Neuronal stem cell (in vitro differentiated cells): ENCODE measurements at regions not wholly inside any gene's neighbourhood (a gene's known extent, or its start where the extent isn't known, plus 50 kb on each side); places are given as distances from the start of the nearest gene placed in this dataset.

Source experiments
- DNase-seq: peaks from one replicate; pipeline ENCODE4 v3.0.0-alpha.2; 2013; ENCODE audit warnings: low spot score
- H2AFZ ChIP-seq: one replicate; pipeline ENCODE4 v1.6.1; 2013; ENCODE audit warnings: mild to moderate bottlenecking, low read length, inconsistent platforms
- H2AK5ac ChIP-seq: 2 replicates; pipeline ENCODE4 v1.6.1; 2013; ENCODE audit warnings: low read depth, mild to moderate bottlenecking, inconsistent platforms, low read length, moderate library complexity, mixed read lengths
- H2BK120ac ChIP-seq: 2 replicates; pipeline ENCODE4 v1.6.1; 2013; ENCODE audit warnings: low read depth, mild to moderate bottlenecking, inconsistent platforms, low read length, moderate library complexity, mixed read lengths
- H2BK12ac ChIP-seq: one replicate; pipeline ENCODE4 v1.6.1; 2013; ENCODE audit warnings: low read length, inconsistent platforms
- H2BK15ac ChIP-seq: 2 replicates; pipeline ENCODE4 v1.6.1; 2013; ENCODE audit warnings: mild to moderate bottlenecking, low read length, inconsistent platforms, mixed read lengths
- H2BK5ac ChIP-seq: one replicate; pipeline ENCODE4 v1.6.1; 2013; ENCODE audit warnings: inconsistent platforms, mild to moderate bottlenecking, low read length, moderate library complexity
- H3K14ac ChIP-seq: one replicate; pipeline ENCODE4 v1.6.1; 2013; ENCODE audit warnings: low read length, inconsistent platforms
- H3K18ac ChIP-seq: 2 replicates; pipeline ENCODE4 v1.6.1; 2013; ENCODE audit warnings: low read length, inconsistent platforms
- H3K23ac ChIP-seq: 2 replicates; pipeline ENCODE4 v1.6.1; 2013; ENCODE audit warnings: low read depth, mild to moderate bottlenecking, mixed read lengths, low read length, inconsistent platforms; ENCODE audit not compliant: poor library complexity
- H3K27ac ChIP-seq: replicated peaks from 3 replicates; pipeline ENCODE4 v1.5.1; 2013; ENCODE audit warnings: low read length, inconsistent platforms
- H3K27me3 ChIP-seq, 3 experiments: 2 replicates each; pipeline ENCODE4 v1.6.1; 2013; ENCODE audit warnings: low read length in 3 of 3, mild to moderate bottlenecking in 2 of 3, inconsistent platforms in 1 of 3, low read depth in 1 of 3, mixed read lengths in 1 of 3, moderate library complexity in 1 of 3; ENCODE audit not compliant: control insufficient read depth in 3 of 3, insufficient read depth in 3 of 3
- H3K36me3 ChIP-seq, 2 donors: replicated peaks in 1 of 2; 2 replicates each; pipeline ENCODE4 v1.6.1; 2013; ENCODE audit warnings: low read length in 2 of 2; ENCODE audit not compliant: control insufficient read depth in 2 of 2, insufficient read depth in 2 of 2
- H3K4ac ChIP-seq: 2 replicates; pipeline ENCODE4 v1.6.1; 2013; ENCODE audit warnings: inconsistent platforms, mild to moderate bottlenecking, low read length, moderate library complexity
- H3K4me1 ChIP-seq, 2 donors: 1 replicate in 1 of 2; 2 replicates in 1 of 2; pipeline ENCODE4 v1.6.1; 2013; ENCODE audit warnings: low read length in 2 of 2, low read depth in 1 of 2; ENCODE audit not compliant: control insufficient read depth in 2 of 2, insufficient read depth in 1 of 2
- H3K4me2 ChIP-seq: one replicate; pipeline ENCODE4 v1.6.1; 2013; ENCODE audit warnings: mild to moderate bottlenecking, low read length, inconsistent platforms; ENCODE audit not compliant: insufficient read depth, poor library complexity, severe bottlenecking
- H3K4me3 ChIP-seq, 2 donors: 2 replicates each; pipeline ENCODE4 v1.5.1; 2013; ENCODE audit warnings: low read length in 2 of 2, mild to moderate bottlenecking in 2 of 2, inconsistent platforms in 1 of 2, moderate library complexity in 1 of 2
- H3K79me1 ChIP-seq: one replicate; pipeline ENCODE4 v1.6.1; 2013; ENCODE audit warnings: low read depth, mild to moderate bottlenecking, inconsistent platforms, low read length, moderate library complexity
- H3K9ac ChIP-seq: one replicate; pipeline ENCODE4 v1.6.1; 2013; ENCODE audit warnings: mild to moderate bottlenecking, low read depth, low read length, inconsistent platforms; ENCODE audit not compliant: poor library complexity
- H3K9me3 ChIP-seq, 2 donors: replicated peaks in 1 of 2; 2 replicates each; pipeline versions ENCODE3 to v1.6.1; 2013; ENCODE audit warnings: low read length in 2 of 2, mild to moderate bottlenecking in 2 of 2, inconsistent platforms in 1 of 2, low read depth in 1 of 2, mixed read lengths in 1 of 2, moderate library complexity in 1 of 2; ENCODE audit not compliant: control insufficient read depth in 2 of 2, insufficient read depth in 1 of 2
- H4K8ac ChIP-seq: one replicate; pipeline ENCODE4 v1.6.1; 2013; ENCODE audit warnings: low read depth, mild to moderate bottlenecking, inconsistent platforms, low read length, moderate library complexity
- H4K91ac ChIP-seq: one replicate; pipeline ENCODE4 v1.6.1; 2013; ENCODE audit warnings: low read length, low read depth, mild to moderate bottlenecking, inconsistent platforms; ENCODE audit not compliant: poor library complexity
- WGBS, 2 donors: extraction: QIAGEN DNeasy Blood & Tissue Kit; methylation state at CpG; one replicate each; pipeline ENCODE4 v1.1.7; 2013; ENCODE audit warnings: missing lambda C conversion rate in 2 of 2, mixed read lengths in 1 of 2; ENCODE audit not compliant: insufficient read length in 2 of 2, insufficient replicate concordance in 1 of 2; ENCODE audit errors: extremely low coverage in 2 of 2; 5-methylcytosine and 5-hydroxymethylcytosine counted together

DNA sequence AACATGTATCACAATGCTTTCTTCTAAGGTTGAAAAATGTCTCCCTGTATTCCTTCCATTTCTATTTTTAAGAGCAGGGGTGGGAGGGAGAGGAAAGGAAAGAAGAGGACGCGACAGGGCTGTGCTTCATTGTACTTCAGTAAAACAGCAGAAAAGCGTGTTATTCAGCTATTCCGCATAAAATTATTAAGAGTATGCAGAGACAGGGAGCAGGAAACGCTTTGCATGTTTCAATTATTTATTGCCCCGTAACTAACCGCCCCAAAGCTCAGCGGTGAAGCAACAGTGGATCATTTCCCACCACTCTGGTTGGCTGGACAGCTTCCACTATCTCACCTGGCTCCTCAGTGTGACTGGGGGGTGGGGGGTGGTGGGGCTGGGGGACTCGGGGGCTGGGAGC lies 188.9 kb downstream of the TTLL2 start:
- H4K91ac ChIP-seq, result no peak overlapping the region
- H2BK120ac ChIP-seq, result no peak overlapping the region
- H3K9ac ChIP-seq, result no peak overlapping the region
- H2BK12ac ChIP-seq, result no peak overlapping the region
- H3K4ac ChIP-seq, result no peak overlapping the region
- H2AK5ac ChIP-seq, result no peak overlapping the region
- no peaks in the 10 kb centered on the region for H3K27me3 ChIP-seq
- H3K4me2 ChIP-seq, result no peak overlapping the region
- H3K79me1 ChIP-seq, result no peaks in the 10 kb centered on the region
- no peak overlapping the region for H3K4me3 ChIP-seq
- H2AFZ ChIP-seq, result no peak overlapping the region
- H3K9me3 ChIP-seq, result peaks cover 0 to 3% of the 10 kb centered on the region in 2 donors
- no peak overlapping the region for H3K18ac ChIP-seq
- no CpG with 5 or more reads among the region's 9 CpGs for WGBS, 2 donors
- H2BK5ac ChIP-seq, result no peak overlapping the region
- no peak overlapping the region for H3K14ac ChIP-seq
- H3K27ac ChIP-seq, result no peak overlapping the region
- H2BK15ac ChIP-seq, result no peak overlapping the region
- H3K36me3 ChIP-seq, result peaks cover 0 to 2% of the 10 kb centered on the region in 2 donors
- H3K23ac ChIP-seq, result no peak overlapping the region
- no peak for DNase-seq
- H3K4me1 ChIP-seq, result peaks cover 1 to 7% of the 10 kb centered on the region in 2 donors
- no peak overlapping the region for H4K8ac ChIP-seq

DNA sequence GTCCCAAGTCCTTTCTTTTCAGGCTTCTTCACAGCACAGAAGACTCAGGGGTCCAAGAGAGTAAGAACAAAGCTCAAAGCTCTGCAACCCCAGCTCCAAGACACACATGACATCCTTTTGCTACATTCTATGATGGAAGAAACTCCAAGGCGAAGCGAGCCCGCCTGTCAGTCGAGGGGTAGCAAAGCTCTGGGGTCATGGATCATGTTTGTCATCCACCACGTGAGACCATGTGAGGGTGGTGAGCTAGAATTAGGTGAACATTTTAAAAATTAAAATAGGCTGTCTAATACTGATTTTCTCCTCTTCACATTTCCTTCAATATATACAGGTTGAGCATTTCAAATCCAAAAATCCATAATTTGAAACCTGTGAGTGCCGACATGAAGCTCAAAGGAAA lies 189.6 kb downstream of the TTLL2 start:
- Histone ChIP-seq H3K27me3 (no peaks in the 10 kb centered on the region), H4K91ac (no peak overlapping the region), H2BK120ac (no peak overlapping the region), H2BK15ac (no peak overlapping the region), H3K4me2 (no peak overlapping the region), H3K9me3 (peaks cover 0 to 3% of the 10 kb centered on the region in 2 donors), H3K36me3 (peaks cover 0 to 2% of the 10 kb centered on the region in 2 donors), H3K79me1 (no peaks in the 10 kb centered on the region), H3K4me3 (no peak overlapping the region), H4K8ac (no peak overlapping the region), H3K14ac (no peak overlapping the region), H2AFZ (no peak overlapping the region), H3K18ac (no peak overlapping the region), H2BK12ac (no peak overlapping the region), H3K9ac (no peak overlapping the region), H3K4me1 (peaks cover 1 to 7% of the 10 kb centered on the region in 2 donors), H2AK5ac (no peak overlapping the region), H3K23ac (no peak overlapping the region), H2BK5ac (no peak overlapping the region), H3K27ac (no peak overlapping the region), H3K4ac (no peak overlapping the region)
- WGBS, 2 donors, result no CpG with 5 or more reads among the region's 6 CpGs
- no peak for DNase-seq

- no CpG with 5 or more reads among the region's 4 CpGs for WGBS, 2 donors
- no peak overlapping the region for H2BK120ac ChIP-seq
- no peak overlapping the region for H3K4me3 ChIP-seq
- H2AFZ ChIP-seq, result no peak overlapping the region
- H2BK12ac ChIP-seq, result no peak overlapping the region
- DNase-seq, result no peak
- no peak overlapping the region for H3K27ac ChIP-seq
- H2BK5ac ChIP-seq, result no peak overlapping the region
- no peak overlapping the region for H3K23ac ChIP-seq
- peaks cover 0 to 2% of the 10 kb centered on the region in 2 donors for H3K36me3 ChIP-seq
- H3K4ac ChIP-seq, result no peak overlapping the region
- H3K18ac ChIP-seq, result no peak overlapping the region
- H2BK15ac ChIP-seq, result no peak overlapping the region
- no peaks in the 10 kb centered on the region for H3K27me3 ChIP-seq
- H3K79me1 ChIP-seq, result no peaks in the 10 kb centered on the region
- no peak overlapping the region for H3K14ac ChIP-seq
- no peak overlapping the region for H4K91ac ChIP-seq
- no peak overlapping the region for H4K8ac ChIP-seq
- H2AK5ac ChIP-seq, result no peak overlapping the region
- peaks cover 1 to 4% of the 10 kb centered on the region in 2 donors for H3K4me1 ChIP-seq
- no peak overlapping the region for H3K4me2 ChIP-seq
- peaks cover 0 to 3% of the 10 kb centered on the region in 2 donors for H3K9me3 ChIP-seq
- peak overlapping the region; percentile 36 for H3K9ac ChIP-seq
Observed at GRCh38 chr6:167515873-167516507, 191.1 kb downstream of the TTLL2 start.

GRCh38 chr6:167517254-167517916 lies 192.5 kb downstream of the TTLL2 start:
- no peak overlapping the region for H3K4me3 ChIP-seq
- H4K91ac ChIP-seq, result no peak overlapping the region
- H3K23ac ChIP-seq, result no peak overlapping the region
- no CpG with 5 or more reads among the region's 9 CpGs for whole genome bisulfite sequencing, 2 donors
- peaks cover 0 to 2% of the 10 kb centered on the region in 2 donors for H3K36me3 ChIP-seq
- H3K4me1 ChIP-seq, result peaks cover 1 to 4% of the 10 kb centered on the region in 2 donors
- no peak overlapping the region for H3K27ac ChIP-seq
- H4K8ac ChIP-seq, result no peak overlapping the region
- H3K14ac ChIP-seq, result no peak overlapping the region
- no peak overlapping the region for H2BK15ac ChIP-seq
- no peak overlapping the region for H3K4me2 ChIP-seq
- no peak overlapping the region for H2BK5ac ChIP-seq
- no peaks in the 10 kb centered on the region for H3K27me3 ChIP-seq
- peaks cover 0 to 3% of the 10 kb centered on the region in 2 donors for H3K9me3 ChIP-seq
- no peak for DNase-seq
- H3K18ac ChIP-seq, result peak overlapping the region; percentile 16
- H2BK12ac ChIP-seq, result peak overlapping the region; percentile 2
- no peak overlapping the region for H2AFZ ChIP-seq
- H3K4ac ChIP-seq, result no peak overlapping the region
- H2BK120ac ChIP-seq, result no peak overlapping the region
- no peak overlapping the region for H3K9ac ChIP-seq
- no peaks in the 10 kb centered on the region for H3K79me1 ChIP-seq
- H2AK5ac ChIP-seq, result no peak overlapping the region
